ENCODE measurements at regions not wholly inside any gene's neighbourhood (a gene's known extent, or its start where the extent isn't known, plus 50 kb on each side); places are given as distances from the start of the nearest gene placed in this dataset.
"Not testable (repeated sequence)": the region's sequence is repeated elsewhere in the genome, so short reads cannot be mapped to it uniquely, and the experiment has no call there.

DNA sequence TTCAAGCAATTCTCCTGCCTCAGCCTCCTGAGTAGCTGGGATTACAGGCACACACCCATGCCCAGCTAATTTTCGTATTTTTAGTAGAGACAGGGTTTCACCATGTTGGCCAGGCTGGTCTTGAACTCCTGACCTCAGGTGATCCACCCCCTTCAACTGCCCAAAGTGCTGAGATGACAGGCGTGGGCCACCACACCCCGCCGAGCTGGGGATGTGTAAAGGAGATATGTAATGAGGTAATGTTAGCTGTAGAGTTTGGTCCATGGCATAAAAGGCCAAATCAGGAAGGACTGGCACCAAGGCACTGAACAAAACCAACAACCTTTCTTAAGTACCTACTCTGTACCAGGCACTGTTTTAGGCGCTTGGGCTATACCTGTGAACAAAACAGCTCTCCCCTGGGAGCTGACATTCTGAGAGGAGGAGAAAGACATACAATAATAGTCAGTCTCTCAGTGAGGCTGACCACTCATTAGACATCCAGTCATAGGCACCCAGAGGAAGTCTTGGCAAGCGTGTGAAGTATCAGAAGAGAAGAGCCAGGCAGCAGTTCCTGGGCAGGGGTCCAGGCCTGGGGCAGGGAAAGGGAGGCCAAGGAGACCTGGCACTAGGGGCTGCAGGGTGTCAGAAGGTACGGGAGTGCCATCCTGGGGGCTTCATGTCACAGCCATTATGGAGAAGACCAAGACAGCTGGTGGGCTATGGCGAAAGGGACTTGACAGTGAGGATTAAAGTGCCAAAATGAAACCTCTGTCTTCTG, 164.8 kb upstream of the DTNBP1 start:
- no peak for DNase-seq

- DNase-seq: no peak
Measured at GRCh38 chr6:15826814-15827318, 164.0 kb upstream of the DTNBP1 start.

GRCh38 chr6:15825332-15825930, 162.6 kb upstream of the DTNBP1 start:
- no peak for DNase-seq

GRCh38 chr6:15824811-15825210, 162.0 kb upstream of the DTNBP1 start:
- no peak for DNase-seq

DNA sequence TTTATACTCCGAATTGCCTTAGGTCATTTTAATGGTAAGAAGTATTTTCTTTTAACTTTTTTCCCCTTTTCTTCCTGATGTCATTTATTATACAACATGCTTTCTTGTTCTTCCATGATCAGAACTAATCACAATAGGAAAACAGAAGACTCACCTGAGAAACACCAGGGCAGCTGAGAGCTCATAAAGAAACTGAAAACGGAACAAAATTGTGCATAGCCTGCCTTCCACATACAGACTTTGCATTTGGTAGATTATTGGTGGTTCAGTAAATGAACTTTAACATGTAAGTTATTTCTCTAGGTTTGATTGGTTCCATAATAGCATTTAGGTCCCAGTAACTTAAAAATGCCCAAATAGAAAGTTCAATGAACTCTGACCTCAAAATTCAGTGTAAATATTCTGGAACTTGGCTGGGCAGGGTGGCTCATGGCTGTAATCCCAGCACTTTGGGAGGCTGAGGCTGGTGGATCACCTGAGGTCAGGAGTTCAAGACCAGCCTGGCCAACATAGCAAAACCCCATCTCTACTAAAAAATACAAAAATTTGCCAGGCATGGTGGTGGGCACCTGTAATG, 161.1 kb upstream of the DTNBP1 start:
- no peak for DNase-seq

DNA sequence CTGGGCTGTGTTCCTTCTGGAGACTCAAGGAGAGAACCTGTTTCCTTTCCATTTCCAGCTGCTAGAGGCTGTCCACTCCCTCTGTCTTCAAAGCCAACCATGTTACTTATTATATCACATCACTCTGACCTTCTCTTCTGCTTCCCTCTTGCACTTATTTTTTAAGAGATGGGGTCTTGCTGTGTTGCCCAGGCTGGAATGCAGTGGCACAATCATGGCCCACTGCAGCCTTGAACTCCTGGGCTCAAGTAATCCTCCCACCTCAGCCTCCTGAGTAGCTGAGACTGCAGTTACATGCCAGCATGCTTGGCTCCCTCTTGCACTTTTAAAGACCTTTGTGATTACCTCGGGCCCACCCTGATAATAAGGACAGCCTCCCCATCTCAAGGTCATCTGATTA, 160.0 kb upstream of the DTNBP1 start:
- DNase-seq: no peak

DNA sequence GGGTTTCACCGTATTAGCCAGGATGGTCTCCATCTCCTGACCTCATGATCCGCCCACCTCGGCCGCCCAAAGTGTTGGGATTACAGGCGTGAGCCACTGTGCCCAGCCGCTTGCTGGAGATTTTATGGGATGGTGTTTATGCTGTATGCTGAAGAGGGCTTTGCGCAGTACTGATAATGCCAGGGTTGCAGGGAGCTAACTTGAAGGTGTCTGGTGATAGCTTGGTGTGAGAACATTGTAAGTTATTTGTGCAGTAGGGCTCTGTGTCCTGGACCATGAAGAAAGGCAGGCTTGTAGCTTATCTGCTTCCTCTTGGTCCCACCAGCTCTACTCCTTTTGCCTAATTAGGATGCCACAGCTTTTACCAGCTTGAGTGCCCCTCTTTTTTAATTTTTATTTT, 157.0 kb upstream of the DTNBP1 start:
- DNase-seq: no peak

- no peak for DNase-seq
Measured at GRCh38 chr6:15819226-15819625, 156.4 kb upstream of the DTNBP1 start.

DNA sequence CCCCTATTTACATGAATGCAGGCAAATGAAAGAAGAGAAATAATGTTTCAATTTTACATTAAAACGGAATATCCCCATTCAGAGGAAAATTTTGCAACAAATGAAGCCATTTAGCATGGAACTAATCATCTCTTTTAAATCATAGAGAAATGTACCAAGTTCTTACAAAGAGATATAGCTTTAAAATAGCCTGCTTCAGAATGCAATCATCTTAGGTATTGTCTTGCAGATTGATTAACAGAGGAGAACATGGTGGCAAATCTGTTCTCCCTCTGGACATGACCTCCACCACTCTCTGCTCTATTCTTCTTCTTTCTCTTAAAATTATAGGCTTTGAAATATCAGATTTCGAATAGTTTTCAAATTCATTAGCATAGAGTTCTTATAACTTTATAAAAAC, 155.7 kb upstream of the DTNBP1 start:
- DNase-seq: no peak

GRCh38 chr6:15818044-15818443, 155.2 kb upstream of the DTNBP1 start:
- no peak for DNase-seq

GRCh38 chr6:15817100-15817499, 154.3 kb upstream of the DTNBP1 start:
- no peak for DNase-seq

DNA sequence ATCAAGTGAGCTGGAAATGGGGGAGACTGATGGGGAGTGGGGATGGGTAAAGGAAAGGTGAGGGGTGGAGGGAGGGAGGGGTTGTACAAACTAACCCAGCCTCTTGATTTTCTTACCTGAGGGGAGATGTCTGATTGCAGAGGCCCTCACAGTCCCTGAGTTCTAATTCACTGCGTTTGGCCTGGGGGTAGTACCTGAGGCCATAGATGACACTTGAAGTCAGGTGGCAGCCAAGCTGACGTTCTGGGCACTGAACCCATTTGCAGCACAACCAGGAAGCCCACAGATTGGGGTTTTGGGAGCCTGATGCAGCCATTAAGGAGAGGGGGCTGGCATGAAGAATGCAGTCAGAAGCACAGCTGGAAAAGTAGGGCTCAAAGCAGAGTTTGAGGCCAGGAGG, 153.8 kb upstream of the DTNBP1 start:
- no peak for DNase-seq

DNA sequence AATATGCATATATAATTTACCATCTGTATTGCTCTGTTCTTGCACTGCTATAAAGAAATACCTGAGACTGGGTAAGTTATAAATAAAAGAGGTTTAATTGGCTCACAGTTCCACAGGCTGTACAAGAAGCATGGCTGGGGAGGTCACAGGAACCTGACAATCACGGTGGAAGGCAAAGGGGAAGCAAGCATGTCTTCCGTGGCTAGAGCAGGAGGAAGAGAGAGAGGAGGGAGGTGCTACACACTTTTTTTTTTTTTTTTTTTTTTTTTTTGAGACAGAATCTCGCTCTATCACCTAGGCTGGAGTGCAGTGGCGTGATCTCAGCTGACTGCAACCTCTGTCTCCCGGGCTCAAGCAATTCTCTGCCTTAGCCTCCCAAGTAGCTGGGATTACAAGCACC, 150.9 kb upstream of the DTNBP1 start:
- not testable (repeated sequence) for DNase-seq

DNA sequence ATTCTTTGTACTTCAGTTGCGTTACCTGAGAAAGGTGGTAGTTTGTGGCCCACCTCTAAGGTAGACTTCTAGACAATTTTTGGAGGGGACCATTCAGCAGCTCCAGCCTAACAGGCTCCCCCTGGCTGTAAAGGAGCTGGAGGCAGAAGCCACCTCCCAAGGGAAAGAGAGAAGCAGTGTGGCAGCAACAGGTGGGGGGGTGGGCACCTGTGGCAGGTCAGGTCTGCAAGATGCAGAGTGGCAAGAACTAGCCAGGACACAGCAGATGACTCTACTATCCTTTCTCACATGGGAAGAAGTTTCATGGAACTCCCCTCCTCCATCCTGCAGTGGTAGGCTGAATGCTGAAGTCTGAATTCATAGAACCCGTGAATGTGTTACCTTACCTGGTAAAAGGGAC, 148.3 kb upstream of the DTNBP1 start:
- no peak for DNase-seq

DNA sequence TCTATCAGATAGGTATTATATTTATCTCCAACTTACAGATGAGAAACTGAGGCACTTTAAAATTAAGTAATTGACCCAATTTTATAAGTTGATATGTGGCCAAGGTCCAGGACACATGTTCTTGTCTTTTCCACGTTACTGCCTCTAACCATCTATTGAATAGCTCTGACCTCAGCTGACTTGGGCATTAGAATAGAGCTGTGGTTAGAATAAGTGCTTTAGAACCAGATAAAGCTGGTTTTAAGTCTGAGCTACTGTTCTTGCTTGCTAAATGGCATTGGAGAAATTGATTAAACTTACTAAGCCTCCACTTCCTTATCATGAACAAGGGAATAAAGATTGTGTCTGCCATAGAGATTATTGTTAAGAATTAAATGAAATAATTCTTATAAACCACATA, 147.8 kb upstream of the DTNBP1 start:
- DNase-seq: no peak

DNA sequence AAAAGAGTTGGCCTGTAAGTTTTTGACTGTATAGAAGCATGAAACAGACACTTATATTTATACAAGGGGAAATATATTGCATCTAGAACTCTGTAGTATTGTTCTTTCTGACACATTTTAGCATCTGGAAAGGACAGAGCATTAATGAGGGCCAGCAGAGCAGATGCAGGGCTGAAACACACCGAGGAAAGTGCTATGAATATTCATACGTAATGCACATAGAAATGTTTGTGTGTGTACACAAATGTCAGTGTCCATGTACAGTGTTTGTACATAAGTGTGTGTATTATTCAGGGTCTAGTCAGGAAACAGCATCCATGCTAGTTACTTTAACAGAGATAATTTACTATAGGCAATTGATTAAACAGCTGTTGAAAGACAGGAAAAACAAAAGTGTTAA, 146.5 kb upstream of the DTNBP1 start:
- no peak for DNase-seq

DNA sequence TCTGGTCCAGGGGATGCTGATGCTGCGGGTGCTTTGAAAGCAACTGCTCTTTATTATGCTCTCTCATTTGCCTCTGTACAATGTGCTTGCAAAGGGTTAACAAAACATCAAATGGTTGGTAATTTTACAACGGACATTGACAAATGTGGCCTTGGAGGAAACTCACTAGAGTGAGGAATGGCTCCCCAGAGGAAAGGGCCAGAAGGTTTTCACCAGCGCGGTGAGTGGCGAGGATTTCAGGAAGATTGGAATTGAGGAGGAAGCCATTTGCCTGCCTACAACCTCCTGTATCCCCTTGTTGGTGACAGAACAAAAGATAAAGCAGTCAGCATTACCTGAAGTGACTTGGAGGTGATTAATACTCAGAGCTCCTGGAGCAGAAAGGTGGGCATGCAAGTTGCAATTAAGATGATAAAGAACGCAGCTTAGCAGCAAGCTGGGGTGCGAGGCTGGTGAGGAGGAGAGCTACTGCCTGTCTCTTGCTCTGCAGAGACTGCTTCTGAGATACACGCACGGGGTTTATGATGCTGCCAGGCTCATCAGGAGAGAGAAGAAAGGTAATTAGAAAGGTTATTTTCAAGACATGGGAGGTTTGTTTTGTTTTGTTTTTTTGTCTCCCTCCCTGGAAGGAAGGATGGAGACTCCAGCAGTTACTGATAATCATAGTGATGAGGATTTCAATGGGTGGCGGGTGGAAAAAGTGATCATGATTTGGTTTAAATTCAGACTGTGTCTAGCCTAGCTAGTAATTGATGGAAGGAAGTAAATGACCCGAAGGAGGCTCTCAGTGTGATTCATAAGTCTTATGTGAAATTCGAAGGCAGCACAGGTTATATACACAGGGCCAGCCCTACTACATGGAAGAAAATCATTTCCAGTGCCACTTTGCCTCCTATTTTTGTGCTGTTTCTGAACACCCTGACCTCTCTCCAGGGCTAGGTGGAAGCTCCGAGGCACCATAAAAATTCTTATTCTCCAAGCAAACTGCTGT, 141.6 kb upstream of the DTNBP1 start:
- DNase-seq: no peak

GRCh38 chr6:15802466-15802865, 139.6 kb upstream of the DTNBP1 start:
- no peak for DNase-seq

DNA sequence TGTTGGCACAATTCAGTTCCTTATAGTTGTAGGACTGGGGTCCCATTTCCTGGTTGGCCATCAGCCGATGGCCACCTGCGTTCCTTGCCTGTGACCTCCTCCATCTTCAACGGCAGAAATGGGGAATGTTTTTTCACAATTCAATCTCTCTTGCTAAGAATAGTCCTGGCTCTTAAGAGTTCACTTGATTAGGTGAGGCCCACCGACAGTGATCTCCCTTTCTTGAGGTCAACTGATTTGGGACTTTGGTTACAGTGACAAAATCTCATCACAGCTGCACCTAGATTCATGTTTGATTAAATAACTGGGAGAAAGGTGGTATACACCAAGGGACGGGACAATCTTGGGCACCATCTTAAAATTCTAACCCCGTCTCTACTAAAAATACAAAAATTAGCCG, 139.1 kb upstream of the DTNBP1 start:
- DNase-seq: no peak

DNA sequence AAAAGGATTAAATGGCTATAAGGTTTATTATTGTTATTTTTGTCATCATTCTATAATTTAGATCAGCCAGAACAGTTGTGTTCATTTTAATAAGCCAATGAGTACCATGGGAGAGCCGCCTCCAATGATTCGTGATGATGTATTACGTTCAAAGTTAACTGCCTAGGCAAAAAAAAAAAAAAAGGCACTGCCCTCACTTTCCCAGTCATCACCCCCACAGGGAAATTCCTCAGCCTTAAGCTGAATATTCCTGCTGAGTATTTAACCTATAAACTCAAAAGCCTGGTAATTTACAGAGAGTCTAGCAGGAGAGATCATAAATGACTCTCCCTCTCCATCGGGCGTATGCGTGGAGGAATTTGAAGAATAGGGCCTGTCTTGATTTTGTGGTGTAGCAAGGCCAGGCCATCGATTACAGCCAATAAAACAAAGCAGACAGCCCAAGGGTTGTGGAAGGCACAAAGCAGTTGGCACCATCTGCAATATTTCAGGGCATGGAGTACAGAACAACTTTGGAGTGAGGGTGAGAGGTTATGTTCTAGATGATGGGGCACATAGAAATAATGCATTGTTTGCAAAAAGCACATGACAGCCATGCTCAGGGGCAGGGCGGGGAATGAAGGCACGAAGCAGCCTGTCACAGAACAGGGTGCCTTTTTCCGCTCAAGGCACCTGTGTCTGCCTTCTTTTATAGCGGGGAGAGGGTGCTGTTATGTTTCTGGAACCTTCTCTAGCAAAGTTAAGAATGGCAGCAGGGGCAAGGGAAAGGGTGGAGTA, 138.2 kb upstream of the DTNBP1 start:
- DNase-seq: no peak

GRCh38 chr6:15798533-15799255, 135.9 kb upstream of the DTNBP1 start:
- DNase-seq: no peak

GRCh38 chr6:15796844-15797243, 134.0 kb upstream of the DTNBP1 start:
- DNase-seq: no peak

Measured in DMS 273 treated with DMSO at 0.1 percent for 48 hours (cell line).